Stimulated activated CD4-positive, alpha-beta T cell treated with anti-CD3 and anti-CD28 coated beads, TNF-alpha, amount 100 ng/mL, for 1 hour (primary cell): ENCODE measurements at regions not wholly inside any gene's neighbourhood (a gene's known extent, or its start where the extent isn't known, plus 50 kb on each side); places are given as distances from the start of the nearest gene placed in this dataset.
A peak's percentile ranks its signal among the peaks of the same experiment; 100 is the strongest.

ENCODE experiments used
- DNase-seq, 3 donors: peaks; one replicate each; pipeline ENCODE4 v3.0.0-alpha.2; 2020; ENCODE audit warnings: low read depth in 3 of 3, low spot score in 1 of 3

DNA sequence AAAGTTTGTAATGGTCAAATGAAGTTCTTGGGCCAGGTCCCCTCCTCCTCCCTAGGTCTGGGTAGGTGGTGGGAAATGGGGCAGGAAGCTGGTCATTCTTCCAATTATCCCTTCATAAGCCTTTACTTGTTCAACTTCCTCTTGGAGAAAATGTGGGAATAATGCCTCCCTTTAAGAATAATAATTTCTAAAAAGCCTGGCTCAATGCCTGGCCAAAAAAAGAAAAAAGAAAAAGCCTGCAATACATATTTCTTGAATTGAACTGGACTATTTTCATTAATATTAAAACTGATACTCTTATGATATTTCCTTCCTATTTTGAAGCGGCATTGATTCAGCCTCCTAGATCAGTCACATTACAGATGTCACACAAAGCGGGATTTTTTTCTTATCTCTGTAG lies 600.9 kb downstream of the CCDC171 start:
- DNase-seq, result no peak

DNA sequence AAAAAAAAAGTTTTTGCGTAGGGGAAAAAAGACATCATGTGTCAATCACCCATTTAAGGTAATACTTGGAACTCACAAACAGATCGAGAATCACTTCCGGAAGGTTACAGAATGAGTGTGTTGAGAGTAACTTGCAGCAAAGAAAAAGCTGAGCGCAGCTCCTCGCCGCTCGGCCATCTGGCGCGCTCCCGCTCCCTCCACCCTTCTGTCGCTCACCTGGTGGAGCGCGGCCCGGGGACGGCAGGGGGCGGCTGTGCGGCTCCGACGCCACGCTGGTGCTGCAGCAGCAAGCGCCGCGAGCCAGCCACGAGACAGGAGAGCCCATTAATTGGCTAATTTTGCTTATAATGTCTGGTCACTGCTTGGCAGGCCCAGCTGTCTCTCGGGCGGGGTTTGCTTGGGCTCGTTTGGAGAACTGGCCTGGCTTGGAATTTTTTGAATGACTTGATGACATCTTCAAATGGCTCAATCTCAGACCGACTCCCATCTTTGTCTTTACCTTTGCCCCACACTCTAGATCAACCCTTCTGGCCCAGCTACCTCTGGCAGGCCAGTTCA lies 601.8 kb downstream of the CCDC171 start:
- no peak for DNase-seq

DNA sequence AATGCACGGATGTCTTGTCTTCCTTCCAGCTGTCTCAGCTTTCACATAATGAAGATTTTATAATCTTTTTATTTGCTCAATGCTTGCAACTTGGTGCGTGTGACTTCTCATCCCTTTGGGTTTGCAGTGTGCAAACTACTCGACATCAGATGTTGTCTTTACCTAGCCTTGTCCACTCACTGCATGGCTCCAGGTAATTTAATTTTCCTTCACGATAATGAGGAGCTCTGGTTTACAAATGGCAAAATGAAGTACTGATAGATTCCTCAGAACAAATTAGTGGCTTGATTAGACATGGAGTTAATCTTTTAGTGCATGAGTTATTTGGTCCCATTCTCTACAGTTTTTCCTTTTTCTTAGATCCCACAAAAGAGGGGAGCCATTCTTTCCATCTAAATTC lies 603.0 kb downstream of the CCDC171 start:
- DNase-seq, result no peak

DNA sequence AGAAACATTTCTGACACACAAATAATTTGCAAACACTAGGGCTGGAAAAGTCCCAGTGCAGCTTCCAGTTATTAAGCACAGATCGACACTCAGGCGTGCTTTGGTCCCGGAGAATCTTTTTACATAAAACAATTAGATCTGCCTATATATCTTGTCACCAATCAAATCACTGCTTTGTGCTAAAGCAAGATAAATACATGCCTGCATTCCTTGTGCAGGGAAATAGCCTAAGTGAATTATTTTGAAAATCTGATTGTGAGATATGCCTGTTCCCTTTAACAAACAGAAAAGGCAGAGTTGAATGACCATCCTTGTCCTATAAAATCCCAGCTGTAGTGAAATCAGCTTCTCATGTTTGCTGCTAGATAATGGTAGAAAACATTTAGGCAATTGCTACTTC lies 604.4 kb downstream of the CCDC171 start:
- no peak for DNase-seq

DNA sequence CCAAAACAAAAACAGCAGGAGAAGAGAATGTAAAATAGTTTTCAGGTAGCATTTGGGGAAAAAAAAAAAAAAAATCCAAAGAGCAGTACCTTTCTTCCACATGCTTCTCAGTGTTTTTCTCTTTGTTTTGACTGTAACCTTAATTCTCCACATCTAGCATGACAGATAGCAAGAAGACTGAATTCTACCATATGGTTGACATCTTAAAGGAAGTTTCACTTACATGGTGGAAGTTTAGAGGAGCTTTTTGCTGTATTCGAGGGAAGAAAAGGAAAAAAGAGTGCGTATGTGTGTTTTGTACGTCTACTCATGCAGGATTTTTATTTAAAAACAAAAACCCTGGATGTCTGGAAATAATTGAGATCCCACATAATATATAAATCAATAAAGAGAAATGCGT lies 604.8 kb downstream of the CCDC171 start:
- DNase-seq, result no peak

DNA sequence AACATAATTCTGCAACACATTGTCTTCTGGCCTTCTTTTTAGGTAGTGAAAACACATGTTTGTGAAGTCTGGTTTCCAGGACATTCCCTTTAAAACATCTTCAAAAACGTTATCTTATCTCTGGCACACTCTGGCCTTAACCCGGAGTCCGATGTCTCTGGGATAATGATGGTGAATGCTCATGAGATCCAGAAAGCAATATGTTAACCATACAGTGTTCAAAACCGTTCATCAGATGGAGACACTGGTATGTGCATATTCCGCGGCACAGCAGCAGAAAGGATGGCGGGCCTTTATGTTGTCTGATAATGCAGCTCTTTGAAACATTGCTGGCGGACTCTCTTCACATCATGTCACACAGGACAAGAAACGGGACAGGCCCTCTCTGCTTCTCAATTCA lies 605.2 kb downstream of the CCDC171 start:
- DNase-seq, result no peak

DNA sequence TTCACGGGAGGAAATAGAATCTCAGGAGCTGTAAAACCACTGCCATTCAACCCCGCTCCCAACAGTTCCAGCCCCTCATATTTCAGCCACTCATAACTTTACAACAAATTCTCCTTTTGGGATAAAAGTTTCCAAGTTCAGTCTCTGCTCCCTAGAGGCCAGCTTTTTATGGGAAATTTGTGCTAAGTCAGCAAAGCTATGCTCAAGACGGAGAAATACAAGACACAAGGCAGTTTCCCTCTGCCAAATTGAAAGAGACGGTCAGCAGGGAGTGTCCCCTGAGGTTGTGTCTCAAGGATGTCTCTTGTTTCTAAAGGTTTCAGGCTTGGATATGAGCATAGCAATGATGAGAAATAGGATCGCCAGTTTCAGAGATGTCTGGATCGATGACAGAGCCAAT lies 608.6 kb downstream of the CCDC171 start:
- DNase-seq, result no peak

DNA sequence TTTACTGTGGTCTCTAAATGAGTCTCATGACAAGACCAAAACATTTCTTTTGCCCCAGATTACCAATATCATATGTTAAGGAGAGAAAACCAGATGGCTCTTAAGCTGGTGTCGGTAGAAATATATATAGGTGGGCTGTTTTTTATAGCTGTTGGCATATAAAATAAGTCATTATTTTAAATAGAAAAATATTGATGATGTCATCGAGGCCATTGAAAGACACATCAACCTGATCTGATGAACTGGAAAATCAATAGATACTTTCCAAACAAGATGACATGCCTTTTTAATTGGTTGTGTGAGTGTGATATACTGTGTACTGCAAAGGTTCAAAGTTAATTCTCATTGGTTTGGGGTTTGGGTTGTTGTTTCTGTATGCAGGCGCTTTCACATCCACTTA lies 617.3 kb downstream of the CCDC171 start:
- no peak for DNase-seq

DNA sequence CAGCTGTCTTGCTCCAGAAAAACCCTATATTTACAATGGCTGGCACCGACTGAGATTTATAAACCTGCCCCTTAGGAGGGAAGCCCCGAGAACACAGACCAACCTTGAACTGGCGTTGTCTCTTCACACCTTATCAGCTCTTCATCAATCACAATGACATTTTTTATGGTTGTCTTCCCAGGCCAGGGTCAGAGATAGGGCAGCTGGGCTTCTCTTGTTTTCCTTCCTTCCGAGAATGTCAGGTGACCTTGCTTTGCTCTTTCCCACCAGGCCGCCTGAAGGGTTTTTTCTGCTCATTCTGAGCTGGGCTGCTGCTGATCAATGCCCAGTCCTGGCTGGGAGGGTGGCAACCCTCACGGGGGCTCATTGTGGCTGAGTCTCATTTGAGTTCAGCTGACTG lies 619.1 kb downstream of the CCDC171 start:
- DNase-seq, result no peak

DNA sequence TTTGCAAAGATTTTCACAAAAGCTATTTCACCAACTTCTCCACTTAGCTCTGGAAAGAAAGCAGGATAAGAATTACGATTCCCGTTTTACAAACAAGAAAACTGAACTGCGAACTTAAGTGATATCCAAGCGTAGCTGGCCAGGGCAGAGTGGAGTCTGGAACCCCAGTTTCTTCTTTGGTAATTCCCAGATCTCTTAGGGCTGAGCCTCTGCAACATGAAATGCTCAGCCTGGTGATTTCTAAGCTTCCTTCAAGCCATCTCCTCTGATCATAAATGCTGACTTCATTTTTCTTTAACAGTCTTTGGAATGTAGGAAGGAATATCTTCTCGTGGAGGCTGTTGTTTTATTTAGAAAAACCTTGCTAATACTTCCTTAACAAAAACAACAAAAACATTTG lies 620.0 kb downstream of the CCDC171 start:
- no peak for DNase-seq

DNA sequence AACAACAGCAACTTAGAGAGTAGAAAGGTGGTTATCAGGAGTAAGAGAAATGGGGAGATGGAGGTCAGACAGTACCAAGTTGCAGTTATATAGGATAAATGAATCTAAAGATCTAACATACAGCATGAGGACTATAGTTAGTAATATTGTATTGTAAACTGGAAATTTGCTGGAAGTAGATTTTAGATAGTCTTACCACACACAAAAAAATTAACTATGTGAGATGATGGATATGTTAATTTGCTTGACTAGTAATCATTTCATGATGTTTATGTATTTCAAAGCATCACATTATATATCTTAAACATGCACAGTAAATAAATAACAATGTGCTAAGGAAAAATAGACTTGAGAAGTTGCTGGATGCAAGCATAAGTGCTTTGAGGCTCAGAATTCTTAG lies 622.1 kb downstream of the CCDC171 start:
- no peak for DNase-seq

DNA sequence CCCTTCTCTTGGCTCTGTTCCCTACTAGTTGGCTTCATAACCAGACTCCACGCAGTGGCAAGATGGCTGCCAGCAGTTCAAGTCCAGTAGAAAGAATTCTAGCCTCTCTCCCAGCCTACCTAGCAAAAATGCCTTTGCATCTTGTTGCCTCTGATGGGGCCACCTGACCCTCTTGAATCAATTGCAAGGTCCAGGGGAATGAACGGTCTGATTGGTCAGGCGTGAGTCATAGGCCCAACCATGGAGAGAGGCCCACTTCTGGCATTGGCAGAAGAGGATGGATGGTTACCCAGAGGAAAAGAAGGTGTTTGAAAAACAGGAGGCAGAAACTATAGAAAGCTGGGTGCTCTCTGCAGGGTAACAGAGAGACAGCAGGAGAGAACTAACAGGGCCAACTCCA lies 622.6 kb downstream of the CCDC171 start:
- no peak for DNase-seq

DNA sequence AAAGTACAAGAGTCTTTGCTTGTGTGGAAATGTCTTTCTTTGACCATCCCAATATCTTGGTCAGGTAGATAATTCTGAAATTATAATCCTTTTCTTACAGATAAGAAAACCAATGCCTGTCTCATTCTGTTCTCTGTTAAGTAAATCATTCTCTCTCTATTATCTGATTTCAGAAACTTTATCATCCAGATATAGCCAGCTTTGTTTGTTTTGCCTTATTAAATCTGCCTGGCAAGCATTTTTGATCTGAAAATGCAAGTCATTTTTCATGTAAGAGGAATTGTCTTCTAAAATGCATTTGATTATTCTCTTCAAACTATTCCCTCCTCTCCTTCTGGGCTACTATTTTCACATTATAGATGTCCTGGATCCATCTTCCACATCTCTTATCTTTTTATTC lies 625.5 kb downstream of the CCDC171 start:
- no peak for DNase-seq

DNA sequence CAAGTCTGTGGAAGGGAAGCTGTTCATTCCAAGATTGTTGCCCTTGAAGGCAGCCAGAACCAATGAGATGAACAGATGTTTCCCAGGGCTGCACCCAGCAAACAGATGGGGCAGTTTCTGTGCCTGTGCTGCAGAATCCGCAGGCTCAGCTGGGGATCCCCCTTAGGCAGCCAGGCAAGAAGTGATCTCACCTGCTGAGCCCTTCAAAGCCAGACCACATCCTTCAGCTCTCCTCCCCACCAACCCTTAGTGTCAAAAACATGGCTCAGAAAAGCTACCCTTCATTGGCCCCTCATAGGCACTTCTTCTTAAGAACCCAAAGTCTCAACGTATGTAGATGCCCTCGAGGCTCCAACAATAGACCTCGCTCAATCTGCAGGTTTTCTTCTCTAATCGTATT lies 626.7 kb downstream of the CCDC171 start:
- no peak for DNase-seq

DNA sequence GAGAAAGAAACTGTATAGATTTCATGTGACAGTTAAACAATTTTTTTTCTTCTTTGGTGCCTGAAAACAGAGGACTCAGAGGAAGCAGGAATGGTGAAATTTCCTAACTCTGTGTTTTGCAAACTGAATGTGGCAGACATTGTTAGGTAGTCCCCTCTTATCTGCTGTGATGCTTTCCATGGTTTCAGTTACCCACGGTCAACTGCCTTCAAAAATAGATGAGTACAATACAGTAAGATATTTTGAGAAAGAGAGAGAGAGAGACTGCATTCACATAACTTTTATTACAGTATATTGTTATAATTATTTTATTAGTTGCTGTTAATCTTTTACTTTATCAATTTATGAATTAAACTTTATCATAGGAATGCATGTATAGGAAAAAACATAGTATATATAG lies 627.2 kb downstream of the CCDC171 start:
- no peak for DNase-seq

DNA sequence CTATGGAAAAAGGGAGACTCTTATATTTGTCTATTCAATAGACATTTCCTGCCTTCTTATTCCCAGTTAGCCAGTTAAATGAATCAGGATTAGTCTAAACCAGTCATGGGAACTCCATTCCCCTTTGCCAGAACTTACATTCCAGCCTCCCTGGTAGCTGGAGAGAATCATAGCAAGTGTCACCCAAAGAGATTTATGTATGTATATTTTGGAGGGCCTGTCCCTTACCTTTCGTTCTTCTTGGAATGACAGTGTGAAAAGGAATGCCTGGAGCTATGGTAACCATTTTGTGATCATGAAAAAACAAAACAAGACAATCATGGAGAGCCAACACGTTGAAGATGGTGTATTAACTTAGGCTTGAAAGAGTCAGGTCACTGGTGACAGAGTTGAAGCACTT lies 627.7 kb downstream of the CCDC171 start:
- DNase-seq, result no peak

DNA sequence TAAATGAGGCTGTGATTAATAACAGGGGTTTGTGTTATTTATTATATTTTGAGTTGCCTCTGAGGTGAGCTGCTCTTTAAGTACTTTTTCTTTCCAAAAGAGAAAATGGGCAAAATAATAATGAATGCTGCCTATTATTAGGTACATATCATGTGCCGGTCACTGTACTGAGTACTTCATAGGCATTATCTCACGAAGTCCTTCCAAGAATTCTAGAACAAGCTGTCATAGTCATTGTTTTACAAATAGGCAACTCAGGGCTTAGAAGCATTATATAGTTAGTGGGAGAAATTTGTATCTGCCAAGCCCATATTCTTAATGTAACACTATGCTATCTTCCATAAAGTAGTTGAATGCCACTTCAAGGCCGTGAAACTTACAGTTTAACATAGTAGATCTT lies 628.7 kb downstream of the CCDC171 start:
- no peak for DNase-seq

DNA sequence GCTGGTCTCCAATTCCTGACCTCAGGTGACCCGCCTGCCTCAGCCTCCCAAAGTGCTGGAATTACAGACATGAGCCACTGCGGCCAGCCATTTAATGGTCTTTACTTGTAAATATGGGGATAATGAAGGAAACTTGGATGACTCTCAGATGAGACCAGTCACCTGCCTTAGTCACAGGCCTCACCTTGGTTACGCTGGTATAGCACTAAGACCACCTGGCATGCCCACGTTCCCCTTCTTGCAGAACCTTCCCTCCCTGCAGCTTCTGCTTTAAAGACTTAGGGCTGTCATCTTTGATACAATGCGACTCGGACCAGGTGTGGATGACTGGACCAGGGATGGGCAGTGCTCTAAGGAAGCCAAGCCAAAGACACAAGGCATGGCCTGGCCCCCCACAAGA lies 629.9 kb downstream of the CCDC171 start:
- DNase-seq, result no peak

DNA sequence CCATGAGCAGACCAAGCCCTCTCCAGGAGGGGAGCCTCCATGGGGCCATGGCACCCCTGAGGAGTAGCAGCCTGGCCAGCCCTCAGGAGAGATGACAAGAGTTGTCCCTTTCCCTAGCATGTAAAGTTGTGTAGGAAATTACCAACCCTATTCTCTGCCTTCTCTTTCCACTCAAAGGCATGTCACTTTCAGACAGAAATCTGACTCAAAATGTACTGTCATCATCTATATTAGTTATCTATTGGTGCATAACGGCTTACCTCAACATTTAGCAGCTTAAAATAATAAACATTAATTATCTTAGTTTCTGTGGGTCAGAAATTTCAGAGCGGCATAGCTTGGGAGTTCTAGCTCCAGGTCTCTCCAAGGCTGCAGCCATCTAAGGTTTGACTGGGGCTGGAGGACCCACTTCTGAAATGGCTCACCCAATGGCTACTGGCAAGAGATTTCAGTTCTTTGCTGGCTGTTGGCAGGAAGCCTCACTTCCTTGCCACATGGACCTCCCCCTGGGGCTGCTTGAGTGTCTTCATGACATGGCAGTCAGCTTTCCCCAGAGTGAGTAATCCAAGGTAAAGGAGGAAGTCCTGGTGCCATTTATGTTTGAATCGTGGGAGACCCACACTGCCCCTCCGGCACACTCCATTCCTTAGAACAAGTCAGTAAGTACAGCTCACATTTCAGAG lies 632.3 kb downstream of the CCDC171 start:
- no peak for DNase-seq

DNA sequence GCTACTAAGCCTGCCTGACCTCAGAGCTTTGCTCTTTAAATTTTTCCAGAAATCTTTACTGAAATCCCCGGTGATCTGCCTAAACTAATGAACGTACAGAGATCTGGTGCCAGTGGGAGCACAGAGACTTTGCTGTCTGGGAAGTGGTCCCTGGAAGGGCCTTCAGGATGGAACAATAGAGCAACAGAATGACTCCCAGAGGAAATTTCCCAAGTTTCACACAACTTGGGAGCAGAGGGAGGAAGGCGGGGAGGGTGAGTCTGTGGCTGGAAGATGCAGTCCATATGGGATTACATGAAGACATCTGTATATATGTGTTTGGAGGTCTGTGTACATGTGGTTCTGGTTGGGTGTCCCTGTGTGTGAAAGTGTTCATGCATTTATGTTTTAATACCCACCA lies 638.3 kb downstream of the CCDC171 start:
- DNase-seq, result no peak

DNA sequence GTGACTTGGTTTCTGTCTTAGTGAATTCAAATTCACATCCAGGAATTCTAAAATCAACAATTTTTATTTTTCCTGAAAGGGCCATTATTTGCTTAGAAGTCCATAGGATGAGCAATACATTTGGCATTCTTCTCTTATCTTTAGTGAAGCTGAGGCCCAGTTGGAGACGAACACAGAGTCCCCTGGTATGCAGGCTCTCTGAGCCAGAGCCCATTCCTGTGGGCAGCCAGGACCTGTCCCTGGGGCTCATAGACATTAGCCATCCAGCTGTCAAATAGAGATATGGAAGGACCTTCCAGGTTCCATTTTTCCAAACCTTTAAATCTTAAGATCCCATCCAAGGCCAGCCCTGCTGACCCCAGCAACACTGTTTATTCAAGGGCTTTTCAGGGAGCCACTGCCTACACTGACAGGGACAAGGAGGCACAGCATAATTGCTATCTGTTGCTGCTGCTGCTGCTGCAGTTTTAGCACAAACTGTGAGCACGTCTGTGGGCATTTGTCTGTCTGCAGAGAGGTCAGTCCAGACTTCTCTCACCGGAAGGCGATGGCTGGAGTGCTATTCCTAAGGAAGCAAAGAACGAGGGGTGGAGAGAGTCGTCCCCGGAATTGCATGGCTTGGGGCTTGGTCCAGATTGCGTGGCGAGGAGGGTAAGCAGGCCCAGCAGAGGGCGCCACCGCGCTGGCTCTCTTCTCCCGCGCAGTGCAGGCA lies 639.0 kb downstream of the CCDC171 start:
- peak in 1 of 3 donors; percentile 1 for DNase-seq

DNA sequence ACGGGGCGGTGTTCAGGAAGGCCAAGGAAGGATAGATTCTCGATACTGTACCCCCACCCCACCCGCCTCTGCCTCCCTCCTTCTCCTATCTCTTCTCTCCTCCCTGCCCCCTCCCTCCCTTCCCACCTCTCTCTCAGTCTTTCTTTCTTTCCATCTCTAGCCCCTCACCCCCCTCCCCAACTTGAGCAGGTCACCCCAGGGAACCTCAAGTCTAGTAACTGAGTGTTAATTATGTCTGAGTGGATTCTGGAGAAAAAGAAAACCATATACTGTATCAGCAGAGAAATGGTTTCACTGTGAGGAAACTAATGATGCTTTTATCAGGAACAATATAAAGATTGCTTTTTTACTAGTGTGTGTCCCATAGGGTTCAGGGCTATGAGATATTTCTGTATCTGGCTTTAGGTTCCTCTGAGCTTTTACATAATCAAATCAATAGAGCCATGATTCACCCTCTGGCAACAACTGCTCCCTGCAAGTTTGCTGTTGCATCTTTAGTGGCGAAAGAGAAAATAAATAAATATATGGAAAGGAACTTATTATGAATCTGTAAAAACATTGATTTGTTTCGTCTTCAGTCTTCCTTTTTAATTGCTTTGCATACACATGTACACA lies 639.7 kb downstream of the CCDC171 start:
- DNase-seq, result no peak
